Gastroesophageal sphincter (tissue), 4 donors: ENCODE measurements at regions not wholly inside any gene's neighbourhood (a gene's known extent, or its start where the extent isn't known, plus 50 kb on each side); places are given as distances from the start of the nearest gene placed in this dataset.

Source experiments
- ATAC-seq: fragments of 150-250 bp; one replicate; pipeline ENCODE4 v1.9.1; 2016; ENCODE audit warnings: mild to moderate bottlenecking, moderate library complexity
- H3K27ac ChIP-seq, 4 donors: fragments of 200-600 bp; sonication (generic) in 3 of 4; 1 replicate in 3 of 4; 2 replicates in 1 of 4; pipeline ENCODE4 v1.5.1; 2016 to 2019
- H3K27me3 ChIP-seq: fragments of 200-600 bp; sonication (generic); one replicate; pipeline ENCODE4 v1.5.1; 2019
- H3K36me3 ChIP-seq, 2 donors: fragments of 200-600 bp; sonication (generic); one replicate each; pipeline ENCODE4 v1.5.1; 2019; ENCODE audit warnings: control low read depth in 1 of 2
- H3K4me1 ChIP-seq, 3 donors: fragments of 200-600 bp; sonication (generic); 1 replicate in 2 of 3; 2 replicates in 1 of 3; pipeline ENCODE4 v1.5.1; 2016 to 2019; ENCODE audit warnings: control low read depth in 2 of 3
- H3K4me3 ChIP-seq, 2 donors: fragments of 200-600 bp; sonication (generic); one replicate each; pipeline ENCODE4 v1.5.1; 2019; ENCODE audit warnings: mild to moderate bottlenecking in 1 of 2, moderate library complexity in 1 of 2
- H3K9me3 ChIP-seq, 3 donors: fragments of 200-600 bp; sonication (generic); one replicate each; pipeline ENCODE4 v1.5.1; 2017 to 2019; ENCODE audit warnings: control low read depth in 2 of 3
- CTCF ChIP-seq, 4 experiments: fragments of 200-600 bp in 2 of 4; fragments of 450-650 bp in 2 of 4; sonication (generic) in 1 of 4; IDR thresholded peaks; one replicate each; pipeline ENCODE4 v1.5.1; 2017 to 2019; ENCODE audit warnings: antibody characterized with exemption in 4 of 4, mild to moderate bottlenecking in 2 of 4, moderate library complexity in 2 of 4
- EP300 ChIP-seq: sonication (generic); formaldehyde crosslinking; IDR thresholded peaks from one replicate; pipeline ENCODE4 v1.6.1; 2017; ENCODE audit warnings: antibody characterized with exemption, mild to moderate bottlenecking
- POLR2A ChIP-seq, 2 donors: fragments of 450-650 bp; IDR thresholded peaks; one replicate each; pipeline ENCODE4 v1.6.1; 2017; ENCODE audit warnings: antibody characterized with exemption in 2 of 2, mild to moderate bottlenecking in 2 of 2, moderate library complexity in 1 of 2
- POLR2AphosphoS5 ChIP-seq: sonication (generic); formaldehyde crosslinking; IDR thresholded peaks from one replicate; pipeline ENCODE4 v1.6.1; 2017; ENCODE audit warnings: antibody characterized with exemption
- WGBS, 2 donors: methylation state at CpG; one replicate each; pipeline ENCODE4 v1.1.5; 2018; ENCODE audit warnings: low coverage in 1 of 2; 5-methylcytosine and 5-hydroxymethylcytosine counted together

DNA sequence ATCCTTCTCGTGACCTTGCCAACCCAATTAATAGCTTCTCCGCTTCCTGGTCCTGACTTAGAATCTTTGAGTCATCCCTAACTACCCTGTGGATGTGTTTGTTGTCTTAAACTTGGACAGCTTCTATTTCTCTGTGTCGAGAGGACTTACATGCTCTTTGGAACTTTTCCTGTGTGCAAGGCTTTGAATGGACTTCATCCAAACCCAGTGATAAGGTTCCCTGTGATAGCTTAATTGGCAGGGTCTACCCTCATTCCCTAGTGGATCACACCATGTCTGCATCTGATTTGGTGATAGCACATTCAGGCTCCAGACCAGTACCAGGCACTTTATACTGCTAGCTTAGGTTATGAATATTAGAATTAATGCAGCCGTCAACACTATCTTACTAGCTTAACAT is 378.2 kb upstream of the KAZN start:
- Histone ChIP-seq H3K36me3 (no peaks in the 10 kb centered on the region), H3K27ac (no peak overlapping the region), H3K4me3 (no peak overlapping the region), H3K27me3 (no peaks in the 10 kb centered on the region), H3K4me1 (no peaks in the 10 kb centered on the region), H3K9me3 (peaks cover 0 to 41% (median 0%) of the 10 kb centered on the region in 3 donors)
- 61 to 94% methylated on average over 3 to 4 of the region's 4 CpGs for WGBS, 2 donors
- TF ChIP-seq POLR2A (IDR thresholded peaks at IDR 0.05) = no peak
- no peak for TF ChIP-seq CTCF (IDR thresholded peaks at IDR 0.05)
- no peak for TF ChIP-seq EP300
- TF ChIP-seq POLR2AphosphoS5 = no peak
- no peak for ATAC-seq

- no peaks in the 10 kb centered on the region for H3K36me3 ChIP-seq
- ATAC-seq = no peak
- peaks cover 0 to 36% (median 0%) of the 10 kb centered on the region in 3 donors for H3K9me3 ChIP-seq
- H3K27me3 ChIP-seq = no peaks in the 10 kb centered on the region
- no peaks in the 10 kb centered on the region for H3K4me1 ChIP-seq
- 71 to 79% methylated on average over 2 of the region's 2 CpGs for WGBS, 2 donors
- no peak overlapping the region for H3K4me3 ChIP-seq
- TF ChIP-seq EP300 = no peak
- no peak for TF ChIP-seq POLR2AphosphoS5
- TF ChIP-seq POLR2A (IDR thresholded peaks at IDR 0.05) = no peak
- TF ChIP-seq CTCF (IDR thresholded peaks at IDR 0.05) = no peak
- no peak overlapping the region for H3K27ac ChIP-seq
Measured at GRCh38 chr1:14220811-14221210, 377.7 kb upstream of the KAZN start.

DNA sequence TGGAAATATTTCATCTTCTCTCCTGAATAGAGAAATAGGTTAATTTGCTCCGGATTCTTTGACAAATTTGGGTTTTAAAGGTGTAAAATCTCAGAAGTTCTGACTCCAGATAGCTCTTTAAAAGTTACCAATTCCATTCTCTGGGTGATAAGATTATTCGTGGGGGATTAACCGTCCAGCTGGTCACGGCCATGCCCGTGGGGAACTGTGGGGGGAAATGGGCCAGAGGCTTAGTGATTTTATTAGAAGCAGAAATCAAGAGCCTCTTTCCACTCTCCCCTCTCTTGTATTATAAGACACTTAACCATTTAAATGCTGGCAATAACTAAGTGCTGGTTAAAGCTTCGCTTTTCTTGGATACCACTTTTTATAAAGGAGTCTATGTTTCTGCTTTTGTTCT is 376.4 kb upstream of the KAZN start:
- WGBS, 2 donors = 63 to 79% methylated on average over 2 to 6 of the region's 6 CpGs
- no peak for ATAC-seq
- no peaks in the 10 kb centered on the region for H3K27me3 ChIP-seq

GRCh38 chr1:14228677-14229076 is 369.8 kb upstream of the KAZN start:
- Histone ChIP-seq H3K27ac (no peak overlapping the region), H3K9me3 (peaks cover 0 to 13% (median 0%) of the 10 kb centered on the region in 3 donors), H3K36me3 (no peaks in the 10 kb centered on the region), H3K27me3 (no peaks in the 10 kb centered on the region), H3K4me3 (no peak overlapping the region), H3K4me1 (no peaks in the 10 kb centered on the region)
- WGBS, 2 donors = 80% methylated on average over 1 of the region's 1 CpG
- ATAC-seq = no peak
- TF ChIP-seq CTCF (IDR thresholded peaks at IDR 0.05) = no peak

More for the DNA sequence above, 376.4 kb upstream of the KAZN start:
- Histone ChIP-seq H3K4me3 (no peak overlapping the region), H3K36me3 (no peaks in the 10 kb centered on the region), H3K27ac (no peak overlapping the region), H3K4me1 (no peaks in the 10 kb centered on the region), H3K9me3 (peaks cover 0 to 24% (median 0%) of the 10 kb centered on the region in 3 donors)
- TF ChIP-seq POLR2A (IDR thresholded peaks at IDR 0.05) = no peak
- TF ChIP-seq CTCF (IDR thresholded peaks at IDR 0.05) = no peak
- no peak for TF ChIP-seq POLR2AphosphoS5
- no peak for TF ChIP-seq EP300

- Histone ChIP-seq H3K4me1 (no peaks in the 10 kb centered on the region), H3K36me3 (no peaks in the 10 kb centered on the region), H3K27me3 (no peaks in the 10 kb centered on the region), H3K27ac (no peak overlapping the region), H3K4me3 (no peak overlapping the region), H3K9me3 (peaks cover 0 to 13% (median 0%) of the 10 kb centered on the region in 3 donors)
- no peak for ATAC-seq
- no peak for TF ChIP-seq POLR2A (IDR thresholded peaks at IDR 0.05)
- TF ChIP-seq POLR2AphosphoS5 = no peak
- TF ChIP-seq CTCF (IDR thresholded peaks at IDR 0.05) = no peak
- no peak for TF ChIP-seq EP300
- WGBS, 2 donors = 76 to 95% methylated on average over 2 of the region's 2 CpGs
Measured at GRCh38 chr1:14233510-14233909, 365.0 kb upstream of the KAZN start.
